H1 (cell line): ENCODE measurements at regions not wholly inside any gene's neighbourhood (a gene's known extent, or its start where the extent isn't known, plus 50 kb on each side); places are given as distances from the start of the nearest gene placed in this dataset.

Experiments used
- CTCF ChIA-PET: fragments of 300-600 bp; sonication (Branson Sonifier 250); formaldehyde crosslinking; loops from one replicate; lab custom pipeline; 2021; ENCODE audit not compliant: partially characterized antibody; lab: Charles Lee
- POLR2A ChIA-PET: fragments of 300-600 bp; sonication (Branson Sonifier 250); formaldehyde crosslinking; loops from one replicate; lab custom pipeline; 2021; ENCODE audit warnings: inconsistent platforms; ENCODE audit not compliant: partially characterized antibody; lab: Charles Lee
- DNase-seq, 2 experiments: peaks; one replicate each; pipeline versions ENCODE4 v3.0.0 to v3.0.0-alpha.2; 2010 to 2022; ENCODE audit warnings: low spot score in 2 of 2, low read depth in 1 of 2, mixed read lengths in 1 of 2
- FAIRE-seq: peaks from 2 replicates; lab custom pipeline; 2011; peaks lifted over from hg19 to GRCh38; lab: Jason Lieb, UNC
- H2AFZ ChIP-seq: 2 replicates; pipeline ENCODE4 v1.8.1; 2012; ENCODE audit warnings: low read length, inconsistent platforms
- H2AK5ac ChIP-seq: 2 replicates; pipeline ENCODE4 v1.6.1; 2013; ENCODE audit warnings: low read depth, low read length
- H2BK120ac ChIP-seq: replicated peaks from 2 replicates; pipeline ENCODE3; 2013; ENCODE audit warnings: low read depth, low read length, inconsistent platforms
- H2BK12ac ChIP-seq: 2 replicates; pipeline ENCODE4 v1.6.1; 2013; ENCODE audit warnings: low read depth, low read length
- H2BK15ac ChIP-seq: 2 replicates; pipeline ENCODE4 v1.6.1; 2013; ENCODE audit warnings: low read length
- H2BK20ac ChIP-seq: 2 replicates; pipeline ENCODE4 v1.6.1; 2013; ENCODE audit warnings: low read length
- H2BK5ac ChIP-seq: 2 replicates; pipeline ENCODE4 v1.6.1; 2013; ENCODE audit warnings: low read depth, low read length
- H3K14ac ChIP-seq: 2 replicates; pipeline ENCODE4 v1.6.1; 2013; ENCODE audit warnings: inconsistent platforms; ENCODE audit not compliant: insufficient read length
- H3K18ac ChIP-seq: 2 replicates; pipeline ENCODE4 v1.6.1; 2013; ENCODE audit warnings: low read length; ENCODE audit errors: extremely low read depth
- H3K23ac ChIP-seq: 2 replicates; pipeline ENCODE4 v1.6.1; 2013; ENCODE audit warnings: inconsistent platforms; ENCODE audit not compliant: insufficient read length
- H3K23me2 ChIP-seq: 2 replicates; pipeline ENCODE4 v1.6.1; 2013; ENCODE audit warnings: low read depth, low read length
- H3K27ac ChIP-seq: 2 replicates; pipeline ENCODE4 v1.6.1; 2011; ENCODE audit warnings: low read depth, low read length, inconsistent platforms
- H3K27me3 ChIP-seq, 4 experiments: replicated peaks in 1 of 4; 1 replicate in 1 of 4; 2 replicates in 3 of 4; pipeline versions ENCODE4 v1.6.1 to v1.8.1; 2011 to 2013; ENCODE audit warnings: low read length in 3 of 4, mild to moderate bottlenecking in 3 of 4, inconsistent platforms in 2 of 4, mixed read lengths in 2 of 4, moderate library complexity in 1 of 4; ENCODE audit not compliant: control insufficient read depth in 3 of 4, insufficient read depth in 3 of 4; ENCODE audit errors: extremely low read depth in 1 of 4
- H3K36me3 ChIP-seq, 4 experiments: 2 replicates each; pipeline versions ENCODE4 v1.6.1 to v1.8.1; 2011 to 2013; ENCODE audit warnings: mild to moderate bottlenecking in 4 of 4, low read length in 3 of 4, moderate library complexity in 2 of 4, control low read depth in 1 of 4, inconsistent platforms in 1 of 4; ENCODE audit not compliant: insufficient read depth in 4 of 4, control insufficient read depth in 2 of 4
- H3K4ac ChIP-seq: replicated peaks from 2 replicates; pipeline ENCODE3; 2013; ENCODE audit warnings: low read length, low read depth, mixed read lengths, inconsistent platforms; ENCODE audit not compliant: insufficient read length
- H3K4me1 ChIP-seq, 4 experiments: replicated peaks in 1 of 4; 1 replicate in 1 of 4; 2 replicates in 3 of 4; pipeline versions ENCODE4 v1.6.1 to v1.8.1; 2011 to 2013; ENCODE audit warnings: low read length in 3 of 4, inconsistent platforms in 2 of 4, mixed read lengths in 1 of 4; ENCODE audit not compliant: insufficient read depth in 4 of 4, control insufficient read depth in 3 of 4
- H3K4me2 ChIP-seq, 2 experiments: 2 replicates each; pipeline versions ENCODE4 v1.6.1 to v1.8.1; 2011 to 2013; ENCODE audit warnings: low read depth in 2 of 2, low read length in 2 of 2, control low read depth in 1 of 2, inconsistent platforms in 1 of 2, mild to moderate bottlenecking in 1 of 2; ENCODE audit not compliant: insufficient read depth in 1 of 2
- H3K4me3 ChIP-seq, 4 experiments: fragments of 200-600, 300-600 bp in 1 of 4; sonication (generic), shearing (Covaris generic), sonication (Bioruptor Twin) in 1 of 4; 2 replicates each; pipeline versions ENCODE4 v1.5.1 to v1.8.1; 2011 to 2016; ENCODE audit warnings: low read length in 4 of 4, low read depth in 3 of 4, control low read depth in 2 of 4, inconsistent platforms in 2 of 4, mild to moderate bottlenecking in 2 of 4, mixed read lengths in 1 of 4, moderate library complexity in 1 of 4; ENCODE audit not compliant: insufficient read depth in 2 of 4; ENCODE audit errors: extremely low read depth in 1 of 4
- H3K56ac ChIP-seq: replicated peaks from 2 replicates; pipeline ENCODE3; 2013; ENCODE audit warnings: low read depth, mild to moderate bottlenecking, mixed read lengths, low read length, inconsistent platforms; ENCODE audit not compliant: insufficient read length
- H3K79me1 ChIP-seq: 2 replicates; pipeline ENCODE4 v1.6.1; 2013; ENCODE audit warnings: low read depth, low read length, control low read depth
- H3K79me2 ChIP-seq, 2 experiments: 2 replicates each; pipeline versions ENCODE4 v1.6.1 to v1.8.1; 2012 to 2013; ENCODE audit warnings: low read length in 2 of 2, mild to moderate bottlenecking in 2 of 2, inconsistent platforms in 1 of 2; ENCODE audit not compliant: insufficient read depth in 2 of 2, control insufficient read depth in 1 of 2
- H3K9ac ChIP-seq, 4 experiments: replicated peaks in 1 of 4; 1 replicate in 1 of 4; 2 replicates in 3 of 4; pipeline versions ENCODE4 v1.6.1 to v1.8.1; 2011 to 2013; ENCODE audit warnings: low read depth in 3 of 4, low read length in 3 of 4, control low read depth in 2 of 4, mild to moderate bottlenecking in 2 of 4, moderate library complexity in 2 of 4, inconsistent platforms in 1 of 4; ENCODE audit errors: extremely low read depth in 1 of 4
- H3K9me3 ChIP-seq, 2 experiments: 2 replicates each; pipeline versions ENCODE4 v1.6.1 to v1.8.1; 2012 to 2013; ENCODE audit warnings: mild to moderate bottlenecking in 2 of 2, moderate library complexity in 2 of 2, control low read depth in 1 of 2, inconsistent platforms in 1 of 2, low read depth in 1 of 2, low read length in 1 of 2, mixed read lengths in 1 of 2; ENCODE audit not compliant: insufficient read depth in 2 of 2
- H4K20me1 ChIP-seq, 2 experiments: replicated peaks in 1 of 2; 2 replicates each; pipeline versions ENCODE3 to v1.8.1; 2011 to 2013; ENCODE audit warnings: inconsistent platforms in 2 of 2, low read length in 2 of 2, mild to moderate bottlenecking in 1 of 2; ENCODE audit not compliant: insufficient read depth in 2 of 2, control insufficient read depth in 1 of 2
- H4K5ac ChIP-seq: 2 replicates; pipeline ENCODE4 v1.6.1; 2013; ENCODE audit warnings: low read length, low read depth, mixed read lengths, inconsistent platforms; ENCODE audit not compliant: insufficient read length
- H4K8ac ChIP-seq: 2 replicates; pipeline ENCODE4 v1.8.0; 2013; ENCODE audit warnings: mild to moderate bottlenecking, moderate library complexity, low read length, inconsistent platforms; ENCODE audit not compliant: insufficient read depth; ENCODE audit errors: extremely low read depth
- H4K91ac ChIP-seq: replicated peaks from 2 replicates; pipeline ENCODE3; 2013; ENCODE audit warnings: low read length, mixed read lengths, inconsistent platforms; ENCODE audit not compliant: insufficient read length
- ATF3 ChIP-seq: IDR thresholded peaks from 2 replicates; pipeline ENCODE4 v1.6.1; 2011; ENCODE audit warnings: low read depth, mild to moderate bottlenecking, low read length; ENCODE audit not compliant: insufficient read depth
- CTCF ChIP-seq, 3 experiments: IDR thresholded peaks; 1 replicate in 2 of 3; 2 replicates in 1 of 3; pipeline versions ENCODE4 v1.5.1 to v1.6.1; 2011; ENCODE audit warnings: low read length in 3 of 3, mild to moderate bottlenecking in 3 of 3, inconsistent platforms in 2 of 3, low read depth in 1 of 3, moderate library complexity in 1 of 3; ENCODE audit not compliant: insufficient read depth in 1 of 3; ENCODE audit errors: control extremely low read depth in 1 of 3
- JUN ChIP-seq: IDR thresholded peaks from 2 replicates; pipeline ENCODE4 v1.6.1; 2011; ENCODE audit warnings: low read depth, mild to moderate bottlenecking, improper control_type of control experiment, low read length
- KDM1A ChIP-seq: fragments of 200-600, 300-600 bp; sonication (generic); IDR thresholded peaks from 2 replicates; pipeline ENCODE4 v1.7.1; 2016; ENCODE audit warnings: mild to moderate bottlenecking, low read length, borderline replicate concordance
- MAFK ChIP-seq: IDR thresholded peaks from 2 replicates; pipeline ENCODE4 v1.6.1; 2012; ENCODE audit warnings: low read depth, mild to moderate bottlenecking, improper control_type of control experiment, low read length
- RAD21 ChIP-seq, 2 experiments: IDR thresholded peaks in 1 of 2; conservative IDR thresholded peaks in 1 of 2; 2 replicates each; pipeline ENCODE4 v1.6.1; 2011; ENCODE audit warnings: low read depth in 2 of 2, low read length in 2 of 2, improper control_type of control experiment in 1 of 2, inconsistent platforms in 1 of 2, mild to moderate bottlenecking in 1 of 2, moderate library complexity in 1 of 2
- RFX5 ChIP-seq: IDR thresholded peaks from 2 replicates; pipeline ENCODE4 v1.6.1; 2011; ENCODE audit warnings: low read depth, low read length, improper control_type of control experiment, borderline replicate concordance
- RXRA ChIP-seq: IDR thresholded peaks from 2 replicates; pipeline ENCODE4 v1.6.1; 2011; ENCODE audit warnings: low read depth, mild to moderate bottlenecking, low read length, moderate library complexity; ENCODE audit not compliant: insufficient read depth
- SP4 ChIP-seq: IDR thresholded peaks from 2 replicates; pipeline ENCODE4 v1.6.1; 2012; ENCODE audit warnings: low read length, inconsistent platforms
- WGBS, 2 experiments: shearing (Covaris generic) in 1 of 2; methylation state at CpG; one replicate each; pipeline versions ENCODE4 v1.1.6 to v1.1.7; 2013 to 2015; ENCODE audit warnings: low lambda C conversion rate in 2 of 2, mixed read lengths in 2 of 2, inconsistent platforms in 1 of 2, low coverage in 1 of 2, missing lambda C conversion rate in 1 of 2; ENCODE audit not compliant: insufficient replicate concordance in 2 of 2, insufficient coverage in 1 of 2, insufficient read length in 1 of 2; ENCODE audit errors: extremely low coverage in 1 of 2, missing lambda C conversion rate in 1 of 2; 5-methylcytosine and 5-hydroxymethylcytosine counted together

GRCh38 chr20:48409055-48409615, 418.7 kb downstream of the PREX1 start:
- no peak overlapping the region for H2BK5ac ChIP-seq
- H2BK120ac ChIP-seq, result no peak overlapping the region
- H3K14ac ChIP-seq, result no peak overlapping the region
- H3K36me3 ChIP-seq, result no peaks in the 10 kb centered on the region
- H3K9me3 ChIP-seq, result no peaks in the 10 kb centered on the region
- H3K4ac ChIP-seq, result no peak overlapping the region
- H3K79me1 ChIP-seq, result no peaks in the 10 kb centered on the region
- H3K27ac ChIP-seq, result no peak overlapping the region
- H3K27me3 ChIP-seq, result no peaks in the 10 kb centered on the region; a peak in 1 of 7 replicates
- no peak overlapping the region for H3K4me3 ChIP-seq
- 87% methylated on average over 4 of the region's 4 CpGs; no CpG with 5 or more reads in 1 of the 2 experiments for WGBS, 2 experiments
- ChIA-PET POLR2A (no interaction called here), CTCF (interaction anchor here (1.0 to 1.6 kb wide), 2 partner anchors 39 to 221 kb away, joined by 3 to 4 read pairs; no protein-coding TSS in a partner anchor)
- H2BK20ac ChIP-seq, result no peak overlapping the region
- peaks cover 2 to 9% (median 6%) of the 10 kb centered on the region in 4 experiments; a peak in 5 of 7 replicates for H3K4me1 ChIP-seq
- H4K20me1 ChIP-seq, result no peaks in the 10 kb centered on the region
- FAIRE-seq (no peak), DNase-seq (no peak)
- H2AFZ ChIP-seq, result no peak overlapping the region
- H3K23ac ChIP-seq, result no peak overlapping the region
- H4K5ac ChIP-seq, result no peak overlapping the region
- H4K8ac ChIP-seq, result no peak overlapping the region
- H3K4me2 ChIP-seq, result no peak overlapping the region
- H3K56ac ChIP-seq, result no peak overlapping the region
- H2BK15ac ChIP-seq, result no peak overlapping the region
- no peak overlapping the region for H3K18ac ChIP-seq
- H3K79me2 ChIP-seq, result no peaks in the 10 kb centered on the region
- H3K9ac ChIP-seq, result no peak overlapping the region
- no peaks in the 10 kb centered on the region for H3K23me2 ChIP-seq
- H2BK12ac ChIP-seq, result no peak overlapping the region
- no peak overlapping the region for H2AK5ac ChIP-seq
- no peak overlapping the region for H4K91ac ChIP-seq
- TF ChIP-seq CTCF (IDR thresholded peaks at IDR 0.05; ENCODE audit: control extremely low read depth in 1 of 3, insufficient read depth in 1 of 3, low read depth in 1 of 3, low read length in 3 of 3), result no peak
- no peak for TF ChIP-seq RAD21 (IDR thresholded peaks at IDR 0.05 in 1 of 2, conservative IDR thresholded peaks at IDR 0.05 in 1 of 2; ENCODE audit: low read depth in 2 of 2, low read length in 2 of 2)
- no peak for TF ChIP-seq ATF3
- TF ChIP-seq MAFK, result no peak
- no peak for TF ChIP-seq RXRA
- no peak for TF ChIP-seq JUN
- TF ChIP-seq RFX5, result no peak
- TF ChIP-seq KDM1A, result no peak
- no peak for TF ChIP-seq SP4
